ENCODE measurements at regions not wholly inside any gene's neighbourhood (a gene's known extent, or its start where the extent isn't known, plus 50 kb on each side); places are given as distances from the start of the nearest gene placed in this dataset.

- Histone ChIP-seq H3K9me3 (ENCODE audit: control insufficient read depth, insufficient read depth, low read depth, low read length) (no peaks in the 10 kb centered on the region), H4K20me1 (ENCODE audit: control insufficient read depth, extremely low read depth, insufficient read depth, low read length) (no peaks in the 10 kb centered on the region), H3K4me3 (replicated peaks in 1 of 4; ENCODE audit: control extremely low read depth in 1 of 4, insufficient read depth in 1 of 4, low read depth in 3 of 4, low read length in 4 of 4) (no peak overlapping the region), H3K27ac (ENCODE audit: insufficient read depth, low read length) (no peak overlapping the region), H3K36me3 (ENCODE audit: control insufficient read depth, insufficient read depth, low read length) (no peaks in the 10 kb centered on the region), H3K79me2 (ENCODE audit: control insufficient read depth, insufficient read depth, low read length) (no peaks in the 10 kb centered on the region), H3K4me2 (ENCODE audit: extremely low read depth, insufficient read depth, low read length) (no peak overlapping the region), H3K9ac (ENCODE audit: insufficient read depth, low read length) (no peak overlapping the region), H2AFZ (ENCODE audit: low read length) (no peak overlapping the region), H3K4me1 (ENCODE audit: control insufficient read depth, extremely low read depth, insufficient read depth, low read length) (peaks cover under 1% of the 10 kb centered on the region), H3K27me3 (ENCODE audit: control insufficient read depth, insufficient read depth, low read length) (no peaks in the 10 kb centered on the region)
- DNase-seq (ENCODE audit: low read depth in 2 of 2), result peak in 1 of 2 donors; percentile 42
- TF ChIP-seq EZH2 (IDR thresholded peaks at IDR 0.05; ENCODE audit: low read length, missing control alignments) (no peak), CTCF (conservative IDR thresholded peaks at IDR 0.05 in 1 of 2, IDR thresholded peaks at IDR 0.05 in 1 of 2; ENCODE audit: low read depth in 1 of 2, low read length in 2 of 2) (no peak)
These were observed 118.9 kb upstream of the KL start for GRCh38 chr13:32897296-32897695.

DNA sequence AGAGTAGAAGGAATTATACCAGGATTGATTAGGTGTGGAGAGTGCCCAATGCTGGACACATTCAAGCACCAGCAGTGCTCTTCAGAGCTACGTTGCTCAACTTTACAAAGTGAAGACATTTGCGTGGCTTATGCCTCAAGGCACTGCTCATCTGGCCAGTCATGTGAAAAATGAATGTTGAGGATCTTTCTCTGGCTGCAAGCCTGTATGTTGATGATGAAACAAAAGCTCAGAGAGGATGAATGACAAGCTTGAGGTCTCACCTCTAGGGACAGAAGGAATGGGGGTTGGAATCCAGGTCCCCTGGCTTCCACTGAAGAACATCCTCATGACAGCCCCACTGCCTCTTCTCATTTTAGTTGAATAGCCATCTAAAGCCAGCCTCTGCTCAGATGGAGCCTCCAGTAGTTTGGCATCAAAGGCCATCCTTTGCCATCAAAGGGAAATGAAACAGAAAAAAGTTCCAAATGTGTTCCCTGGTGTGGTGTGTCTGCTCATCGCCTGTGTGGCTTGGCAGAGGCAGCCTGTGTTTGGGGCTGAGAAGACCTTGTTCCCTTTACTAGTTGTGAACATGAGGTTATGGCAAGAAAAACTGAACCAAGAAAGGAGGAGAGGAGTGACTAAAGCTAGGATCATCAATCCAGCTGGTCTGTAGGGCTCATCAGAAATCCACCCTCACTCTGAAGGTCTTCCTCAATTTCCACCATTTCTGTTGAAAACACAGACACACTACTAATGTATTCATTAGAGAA, 114.0 kb upstream of the KL start:
- Histone ChIP-seq H3K79me2 (ENCODE audit: control insufficient read depth, insufficient read depth, low read length) (no peaks in the 10 kb centered on the region), H4K20me1 (ENCODE audit: control insufficient read depth, extremely low read depth, insufficient read depth, low read length) (no peaks in the 10 kb centered on the region), H3K27me3 (ENCODE audit: control insufficient read depth, insufficient read depth, low read length) (no peaks in the 10 kb centered on the region), H3K9ac (ENCODE audit: insufficient read depth, low read length) (no peak overlapping the region), H3K9me3 (ENCODE audit: control insufficient read depth, insufficient read depth, low read depth, low read length) (no peaks in the 10 kb centered on the region), H3K27ac (ENCODE audit: insufficient read depth, low read length) (peak overlapping the region; percentile 28), H2AFZ (ENCODE audit: low read length) (peak overlapping the region; percentile 72), H3K4me2 (ENCODE audit: extremely low read depth, insufficient read depth, low read length) (peak overlapping the region; percentile 72), H3K4me3 (replicated peaks in 1 of 4; ENCODE audit: control extremely low read depth in 1 of 4, insufficient read depth in 1 of 4, low read depth in 3 of 4, low read length in 4 of 4) (no peak overlapping the region), H3K36me3 (ENCODE audit: control insufficient read depth, insufficient read depth, low read length) (no peaks in the 10 kb centered on the region), H3K4me1 (ENCODE audit: control insufficient read depth, extremely low read depth, insufficient read depth, low read length) (peaks cover 6% of the 10 kb centered on the region)
- DNase-seq (ENCODE audit: low read depth in 2 of 2), result peak in 1 of 2 donors; percentile 32
- no peak for TF ChIP-seq CTCF (conservative IDR thresholded peaks at IDR 0.05 in 1 of 2, IDR thresholded peaks at IDR 0.05 in 1 of 2; ENCODE audit: low read depth in 1 of 2, low read length in 2 of 2)
- TF ChIP-seq EZH2 (IDR thresholded peaks at IDR 0.05; ENCODE audit: low read length, missing control alignments), result no peak

DNA sequence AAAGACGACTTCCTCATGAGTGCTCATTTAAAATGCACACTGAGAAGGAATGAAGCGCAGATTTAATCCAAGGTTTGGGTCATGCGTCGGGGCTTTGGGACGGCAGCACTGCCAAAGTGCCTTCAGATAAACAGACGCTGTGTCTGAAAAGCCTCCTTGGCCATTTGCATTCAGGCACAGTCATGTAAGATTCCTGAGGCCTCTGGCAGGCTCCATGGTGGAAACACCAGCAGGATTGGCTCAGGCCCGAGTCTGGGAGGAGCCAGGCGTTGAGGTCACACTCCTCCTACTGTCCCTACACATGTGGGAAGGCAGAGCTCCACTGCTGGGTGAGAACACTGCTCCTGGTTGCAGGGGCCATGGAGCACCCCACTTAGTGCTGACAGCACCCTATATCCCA, 113.3 kb upstream of the KL start:
- TF ChIP-seq CTCF (conservative IDR thresholded peaks at IDR 0.05 in 1 of 2, IDR thresholded peaks at IDR 0.05 in 1 of 2; ENCODE audit: low read depth in 1 of 2, low read length in 2 of 2) (no peak), EZH2 (IDR thresholded peaks at IDR 0.05; ENCODE audit: low read length, missing control alignments) (no peak)
- peak overlapping the region; percentile 72 for H3K4me2 ChIP-seq (ENCODE audit: extremely low read depth, insufficient read depth, low read length)
- H3K27ac ChIP-seq (ENCODE audit: insufficient read depth, low read length), result peak overlapping the region; percentile 28
- DNase-seq (ENCODE audit: low read depth in 2 of 2), result peak; percentile 43 to 81
- H3K79me2 ChIP-seq (ENCODE audit: control insufficient read depth, insufficient read depth, low read length), result no peaks in the 10 kb centered on the region
- no peaks in the 10 kb centered on the region for H3K27me3 ChIP-seq (ENCODE audit: control insufficient read depth, insufficient read depth, low read length)
- no peak overlapping the region for H3K4me3 ChIP-seq (replicated peaks in 1 of 4; ENCODE audit: control extremely low read depth in 1 of 4, insufficient read depth in 1 of 4, low read depth in 3 of 4, low read length in 4 of 4)
- peak overlapping the region; percentile 72 for H2AFZ ChIP-seq (ENCODE audit: low read length)
- H3K9me3 ChIP-seq (ENCODE audit: control insufficient read depth, insufficient read depth, low read depth, low read length), result no peaks in the 10 kb centered on the region
- H3K4me1 ChIP-seq (ENCODE audit: control insufficient read depth, extremely low read depth, insufficient read depth, low read length), result peaks cover 6% of the 10 kb centered on the region
- no peaks in the 10 kb centered on the region for H3K36me3 ChIP-seq (ENCODE audit: control insufficient read depth, insufficient read depth, low read length)
- no peaks in the 10 kb centered on the region for H4K20me1 ChIP-seq (ENCODE audit: control insufficient read depth, extremely low read depth, insufficient read depth, low read length)
- no peak overlapping the region for H3K9ac ChIP-seq (ENCODE audit: insufficient read depth, low read length)
